ENCODE measurements at regions not wholly inside any gene's neighbourhood (a gene's known extent, or its start where the extent isn't known, plus 50 kb on each side); places are given as distances from the start of the nearest gene placed in this dataset.

DNA sequence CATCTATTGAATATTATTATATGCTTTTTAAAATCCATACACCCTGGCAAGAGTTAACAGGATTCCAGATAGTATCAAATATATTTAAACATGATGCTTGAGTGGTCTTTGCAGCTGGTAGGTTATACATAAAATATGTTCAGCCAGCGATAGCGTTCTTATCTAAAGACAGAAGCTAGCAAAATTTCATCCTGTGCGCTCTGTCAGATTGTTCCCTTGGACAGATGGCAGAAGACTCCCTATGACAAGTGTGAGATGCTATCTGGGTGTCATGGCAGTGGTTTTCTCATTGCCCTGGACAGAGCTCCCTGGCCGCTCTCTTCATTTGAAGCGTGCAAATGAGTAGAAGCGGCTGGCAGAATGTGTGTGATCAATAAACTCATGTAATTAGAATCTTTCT, 175.2 kb upstream of the SOX14 start:
- no peak for TF ChIP-seq POLR2A (IDR thresholded peaks at IDR 0.05)
- TF ChIP-seq CTCF (IDR thresholded peaks at IDR 0.05) = no peak
